ENCODE measurements at regions not wholly inside any gene's neighbourhood (a gene's known extent, or its start where the extent isn't known, plus 50 kb on each side); places are given as distances from the start of the nearest gene placed in this dataset.

DNA sequence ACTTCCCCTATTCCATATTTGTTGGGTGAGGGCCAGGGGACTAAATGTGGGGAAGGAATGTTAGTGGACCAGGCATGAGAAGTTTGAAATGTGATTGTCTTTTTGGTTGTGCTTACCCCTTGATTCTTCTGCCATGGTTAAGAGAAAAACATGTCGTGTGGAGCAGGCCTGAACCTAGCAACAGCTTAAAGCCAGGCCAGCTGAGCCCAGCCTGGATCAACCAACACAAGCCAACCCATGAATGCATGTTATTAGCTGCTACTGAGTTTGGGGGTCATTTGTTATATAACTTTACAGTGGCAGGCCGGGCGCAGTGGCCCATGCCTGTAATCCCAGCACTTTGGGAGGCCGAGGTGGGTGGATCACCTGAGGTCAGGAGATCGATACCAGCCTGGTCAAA is 52.4 kb upstream of the TRIO start:
- TF ChIP-seq, protein P1, sequence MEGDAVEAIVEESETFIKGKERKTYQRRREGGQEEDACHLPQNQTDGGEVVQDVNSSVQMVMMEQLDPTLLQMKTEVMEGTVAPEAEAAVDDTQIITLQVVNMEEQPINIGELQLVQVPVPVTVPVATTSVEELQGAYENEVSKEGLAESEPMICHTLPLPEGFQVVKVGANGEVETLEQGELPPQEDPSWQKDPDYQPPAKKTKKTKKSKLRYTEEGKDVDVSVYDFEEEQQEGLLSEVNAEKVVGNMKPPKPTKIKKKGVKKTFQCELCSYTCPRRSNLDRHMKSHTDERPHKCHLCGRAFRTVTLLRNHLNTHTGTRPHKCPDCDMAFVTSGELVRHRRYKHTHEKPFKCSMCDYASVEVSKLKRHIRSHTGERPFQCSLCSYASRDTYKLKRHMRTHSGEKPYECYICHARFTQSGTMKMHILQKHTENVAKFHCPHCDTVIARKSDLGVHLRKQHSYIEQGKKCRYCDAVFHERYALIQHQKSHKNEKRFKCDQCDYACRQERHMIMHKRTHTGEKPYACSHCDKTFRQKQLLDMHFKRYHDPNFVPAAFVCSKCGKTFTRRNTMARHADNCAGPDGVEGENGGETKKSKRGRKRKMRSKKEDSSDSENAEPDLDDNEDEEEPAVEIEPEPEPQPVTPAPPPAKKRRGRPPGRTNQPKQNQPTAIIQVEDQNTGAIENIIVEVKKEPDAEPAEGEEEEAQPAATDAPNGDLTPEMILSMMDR (IDR thresholded peaks at IDR 0.05), result no peak
- Mint-ChIP-seq H3K4me3 (ENCODE audit: unreplicated experiment) (no peak overlapping the region), H3K27me3 (ENCODE audit: low read depth) (no peaks in the 10 kb centered on the region), H3K36me3 (ENCODE audit: low read depth) (no peaks in the 10 kb centered on the region), H3K27ac (ENCODE audit: unreplicated experiment) (no peak overlapping the region), H3K9me3 (ENCODE audit: low read depth) (peaks cover 7% of the 10 kb centered on the region), H3K4me1 (ENCODE audit: low read depth) (no peaks in the 10 kb centered on the region)
- no peak for DNase-seq (ENCODE audit: low spot score)

DNA sequence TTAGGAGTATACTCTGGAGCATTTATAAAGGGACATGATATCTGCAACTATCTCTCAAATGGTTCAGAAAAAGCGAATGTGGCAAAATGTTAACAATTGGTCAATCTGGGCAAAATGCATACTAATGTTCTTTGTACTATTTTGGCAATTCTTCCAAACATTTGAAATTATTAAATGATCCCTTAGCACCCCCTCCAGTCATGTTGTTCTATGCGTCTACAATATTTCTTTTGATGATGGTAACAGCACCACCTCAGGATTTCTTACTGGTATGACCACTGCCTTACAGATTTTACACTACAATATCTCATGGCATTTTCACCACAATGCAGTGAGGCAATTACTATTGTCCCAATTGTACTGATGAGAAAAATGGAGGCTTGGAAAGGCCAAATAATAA is 52.9 kb upstream of the TRIO start:
- no peaks in the 10 kb centered on the region for H3K4me1 Mint-ChIP-seq (ENCODE audit: low read depth)
- peaks cover 7% of the 10 kb centered on the region for H3K9me3 Mint-ChIP-seq (ENCODE audit: low read depth)
- no peak overlapping the region for H3K4me3 Mint-ChIP-seq (ENCODE audit: unreplicated experiment)
- H3K27ac Mint-ChIP-seq (ENCODE audit: unreplicated experiment), result no peak overlapping the region
- no peaks in the 10 kb centered on the region for H3K27me3 Mint-ChIP-seq (ENCODE audit: low read depth)
- H3K36me3 Mint-ChIP-seq (ENCODE audit: low read depth), result no peaks in the 10 kb centered on the region
- DNase-seq (ENCODE audit: low spot score), result no peak
- TF ChIP-seq, protein P1 (IDR thresholded peaks at IDR 0.05), result peak; percentile 19

DNA sequence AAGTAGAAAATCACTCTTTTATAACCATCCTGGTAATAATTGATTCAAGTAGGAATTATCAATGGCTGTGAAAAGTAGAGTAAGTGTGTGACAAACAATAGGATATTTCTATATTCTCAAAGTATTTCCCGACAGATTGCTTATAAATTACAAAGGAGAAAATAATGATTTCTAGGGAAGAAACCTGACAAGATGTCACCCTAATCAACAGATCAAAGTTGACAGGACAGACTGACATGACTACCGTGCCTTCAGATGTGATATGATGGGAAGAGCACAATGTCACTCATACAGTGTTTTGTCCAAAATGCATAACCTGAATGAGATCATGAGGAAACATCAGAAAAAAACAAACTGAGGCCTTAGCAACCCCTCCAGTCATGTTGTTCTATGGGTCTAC is 53.9 kb upstream of the TRIO start:
- no peak overlapping the region for H3K27ac Mint-ChIP-seq (ENCODE audit: unreplicated experiment)
- DNase-seq (ENCODE audit: low spot score), result no peak
- H3K9me3 Mint-ChIP-seq (ENCODE audit: low read depth), result peaks cover 7% of the 10 kb centered on the region
- no peaks in the 10 kb centered on the region for H3K27me3 Mint-ChIP-seq (ENCODE audit: low read depth)
- no peaks in the 10 kb centered on the region for H3K4me1 Mint-ChIP-seq (ENCODE audit: low read depth)
- TF ChIP-seq, protein P1 (IDR thresholded peaks at IDR 0.05), result no peak
- no peak overlapping the region for H3K4me3 Mint-ChIP-seq (ENCODE audit: unreplicated experiment)
- H3K36me3 Mint-ChIP-seq (ENCODE audit: low read depth), result no peaks in the 10 kb centered on the region

DNA sequence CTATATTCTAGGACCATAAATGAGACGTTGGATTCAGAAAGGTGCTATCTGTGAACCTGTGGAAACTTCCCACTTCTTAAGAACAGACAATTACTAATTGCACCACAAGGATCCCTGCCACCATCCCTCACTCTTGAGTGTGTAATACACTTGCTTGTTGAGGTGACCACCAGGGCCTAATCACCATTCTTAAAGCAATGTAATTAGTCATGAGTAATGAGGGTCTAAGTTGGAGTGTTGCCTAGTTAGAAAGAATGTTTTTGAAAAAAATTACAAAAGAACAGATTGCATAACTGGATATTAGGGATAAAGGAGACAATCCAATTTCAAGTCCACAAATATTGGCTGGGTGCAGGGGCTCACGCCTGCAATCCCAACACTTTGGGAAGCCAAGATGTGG is 56.9 kb upstream of the TRIO start:
- TF ChIP-seq, protein P1 (IDR thresholded peaks at IDR 0.05), result no peak
- Mint-ChIP-seq H3K4me3 (ENCODE audit: unreplicated experiment) (no peak overlapping the region), H3K4me1 (ENCODE audit: low read depth) (no peaks in the 10 kb centered on the region), H3K27ac (ENCODE audit: unreplicated experiment) (no peak overlapping the region), H3K27me3 (ENCODE audit: low read depth) (no peaks in the 10 kb centered on the region), H3K9me3 (ENCODE audit: low read depth) (peaks cover 7% of the 10 kb centered on the region), H3K36me3 (ENCODE audit: low read depth) (no peaks in the 10 kb centered on the region)
- no peak for DNase-seq (ENCODE audit: low spot score)

DNA sequence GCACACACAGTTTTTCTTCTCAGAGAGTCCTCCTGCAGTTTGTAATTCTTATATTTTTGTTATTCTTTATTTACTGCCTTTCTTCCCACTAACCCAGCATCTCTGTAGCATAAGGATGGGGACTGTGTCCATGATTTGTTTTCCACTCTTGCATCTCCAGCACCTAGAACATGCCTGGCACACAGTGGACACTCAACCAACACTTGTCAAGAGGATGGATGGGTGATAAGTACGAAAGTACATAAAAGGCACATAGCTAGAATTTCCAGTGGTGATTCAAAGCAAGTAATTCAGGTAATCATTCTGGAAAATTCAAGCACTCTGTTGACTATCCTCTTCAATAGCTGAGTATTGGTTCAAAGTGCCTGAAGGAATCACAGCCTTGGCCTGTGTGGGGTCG is 60.2 kb upstream of the TRIO start:
- no peaks in the 10 kb centered on the region for H3K9me3 Mint-ChIP-seq (ENCODE audit: low read depth)
- H3K27me3 Mint-ChIP-seq (ENCODE audit: low read depth), result no peaks in the 10 kb centered on the region
- no peak overlapping the region for H3K27ac Mint-ChIP-seq (ENCODE audit: unreplicated experiment)
- DNase-seq (ENCODE audit: low spot score), result no peak
- no peaks in the 10 kb centered on the region for H3K36me3 Mint-ChIP-seq (ENCODE audit: low read depth)
- H3K4me1 Mint-ChIP-seq (ENCODE audit: low read depth), result no peaks in the 10 kb centered on the region
- TF ChIP-seq, protein P1 (IDR thresholded peaks at IDR 0.05), result no peak
- H3K4me3 Mint-ChIP-seq (ENCODE audit: unreplicated experiment), result no peak overlapping the region
